Stimulated activated memory B cell treated with anti-CD40 and anti-IgM and Interleukin-4, amounts not matched to agents 10 μg/mL and 1 μg/mL and 100 μg/mL, for 72 hours (primary cell): ENCODE measurements at regions not wholly inside any gene's neighbourhood (a gene's known extent, or its start where the extent isn't known, plus 50 kb on each side); places are given as distances from the start of the nearest gene placed in this dataset.

Experiments
- ATAC-seq: fragments of 150-1000 bp; cut with Tn5 transposase; 2 replicates; pipeline ENCODE4 v1.10.0; 2021
- H3K27ac Mint-ChIP-seq: one replicate; pipeline ENCODE4 v1.8.0; 2022; ENCODE audit warnings: mild to moderate bottlenecking, mixed read lengths
- H3K27me3 Mint-ChIP-seq: one replicate; pipeline ENCODE4 v1.8.0; 2022; ENCODE audit warnings: mixed read lengths
- H3K36me3 Mint-ChIP-seq: one replicate; pipeline ENCODE4 v1.8.0; 2022; ENCODE audit warnings: mixed read lengths
- H3K4me1 Mint-ChIP-seq: one replicate; pipeline ENCODE4 v1.8.0; 2022; ENCODE audit warnings: mixed read lengths
- H3K4me3 Mint-ChIP-seq: one replicate; pipeline ENCODE4 v1.8.0; 2022; ENCODE audit warnings: mild to moderate bottlenecking, moderate library complexity, mixed read lengths
- H3K9me3 Mint-ChIP-seq: one replicate; pipeline ENCODE4 v1.8.0; 2022; ENCODE audit warnings: mixed read lengths

DNA sequence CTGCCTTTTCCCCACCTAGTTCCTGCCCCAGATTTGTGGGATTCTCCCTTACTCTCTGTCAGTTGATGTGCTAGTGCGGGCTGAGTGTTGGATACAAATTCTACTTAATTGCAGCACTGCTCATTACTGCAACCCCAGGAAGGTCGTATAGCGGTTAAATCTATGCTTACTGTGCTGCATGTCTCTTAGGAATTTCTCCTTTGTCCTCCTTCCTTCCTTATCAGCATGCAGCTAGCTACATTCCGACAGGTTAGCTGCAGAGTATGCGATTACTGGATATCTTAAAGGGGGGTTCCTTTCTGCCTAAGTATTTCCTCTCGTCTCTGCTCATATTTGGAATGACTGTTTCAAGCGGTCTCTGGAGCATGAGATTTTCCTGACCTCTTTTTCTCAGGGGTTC lies 662.8 kb downstream of the TLL1 start:
- Mint-ChIP-seq H3K4me1 (no peaks in the 10 kb centered on the region), H3K4me3 (no peak overlapping the region), H3K27ac (no peak overlapping the region), H3K9me3 (peaks cover 3% of the 10 kb centered on the region), H3K36me3 (no peaks in the 10 kb centered on the region), H3K27me3 (no peaks in the 10 kb centered on the region)
- no peak for ATAC-seq

DNA sequence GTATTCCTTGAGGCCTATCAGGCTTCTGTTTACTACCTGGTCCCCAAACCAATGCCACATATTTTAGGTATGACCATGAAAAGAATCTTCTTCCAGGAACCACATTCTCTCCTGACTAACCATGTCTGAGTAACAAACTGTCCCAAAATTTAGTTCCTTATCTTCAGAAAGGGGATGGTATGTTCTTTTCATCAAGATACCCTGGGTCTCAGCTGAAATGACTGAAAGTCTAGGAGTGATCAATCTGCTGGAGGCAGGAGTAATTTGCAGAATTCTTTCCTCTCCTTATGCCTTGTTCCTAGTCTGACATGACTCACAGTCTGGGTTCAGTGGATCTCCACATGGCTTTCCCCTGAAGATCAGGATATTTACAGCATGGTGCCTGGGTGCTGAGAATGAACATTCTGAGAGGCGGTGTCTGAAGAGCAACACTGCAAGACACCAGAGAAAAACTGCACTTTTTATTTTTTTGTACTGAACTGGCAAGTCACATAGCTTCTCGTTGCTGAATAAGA lies 665.5 kb downstream of the TLL1 start:
- no peak overlapping the region for H3K27ac Mint-ChIP-seq
- no peaks in the 10 kb centered on the region for H3K36me3 Mint-ChIP-seq
- ATAC-seq, result no peak
- no peaks in the 10 kb centered on the region for H3K9me3 Mint-ChIP-seq
- H3K4me1 Mint-ChIP-seq, result no peaks in the 10 kb centered on the region
- no peak overlapping the region for H3K4me3 Mint-ChIP-seq
- H3K27me3 Mint-ChIP-seq, result no peaks in the 10 kb centered on the region

DNA sequence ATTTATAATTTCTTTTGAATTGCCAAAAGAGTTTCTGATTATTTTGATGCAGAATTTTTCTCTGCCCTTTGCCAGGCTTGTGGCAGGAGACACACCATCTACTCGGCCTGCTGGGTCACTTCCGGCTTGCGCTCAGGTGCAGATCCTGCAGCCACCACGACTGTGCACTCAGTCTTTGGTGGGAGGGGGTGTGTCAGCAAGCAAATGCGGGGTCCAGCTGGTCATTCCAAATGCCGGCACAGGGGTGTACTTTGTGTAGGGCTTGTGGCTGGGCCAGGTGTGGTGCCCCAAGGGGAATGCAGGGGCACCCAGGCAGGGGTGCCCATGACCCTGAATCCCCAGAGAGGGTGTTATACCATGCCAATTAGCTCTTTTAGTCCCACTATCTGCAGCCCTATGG lies 673.0 kb downstream of the TLL1 start:
- Mint-ChIP-seq H3K27me3 (no peaks in the 10 kb centered on the region), H3K27ac (no peak overlapping the region), H3K36me3 (no peaks in the 10 kb centered on the region), H3K9me3 (peaks cover 5% of the 10 kb centered on the region), H3K4me3 (no peak overlapping the region), H3K4me1 (no peaks in the 10 kb centered on the region)
- ATAC-seq, result peak; percentile 36

DNA sequence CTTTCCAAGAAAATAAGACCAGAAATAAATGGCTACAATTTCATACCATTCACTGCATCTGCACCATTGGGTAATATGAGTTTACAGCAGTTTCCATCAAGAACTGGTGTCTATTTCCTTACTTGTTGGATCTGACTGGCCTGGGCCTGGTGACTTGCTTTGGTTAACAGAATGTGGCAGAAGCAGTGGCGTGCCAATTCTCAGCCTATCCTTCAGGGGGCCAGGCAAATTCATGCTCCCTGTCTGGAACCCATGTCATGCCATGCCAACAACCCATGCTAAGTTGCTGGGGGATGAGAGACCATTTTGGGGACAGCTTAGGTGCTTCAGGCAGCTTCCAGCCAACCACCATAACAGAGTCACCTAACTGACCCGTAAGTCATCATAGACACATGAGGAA lies 656.7 kb downstream of the SPOCK3 start:
- H3K27ac Mint-ChIP-seq, result no peak overlapping the region
- no peak for ATAC-seq
- no peak overlapping the region for H3K4me3 Mint-ChIP-seq
- peaks cover 3% of the 10 kb centered on the region for H3K9me3 Mint-ChIP-seq
- H3K27me3 Mint-ChIP-seq, result no peaks in the 10 kb centered on the region
- H3K4me1 Mint-ChIP-seq, result no peaks in the 10 kb centered on the region
- no peaks in the 10 kb centered on the region for H3K36me3 Mint-ChIP-seq

DNA sequence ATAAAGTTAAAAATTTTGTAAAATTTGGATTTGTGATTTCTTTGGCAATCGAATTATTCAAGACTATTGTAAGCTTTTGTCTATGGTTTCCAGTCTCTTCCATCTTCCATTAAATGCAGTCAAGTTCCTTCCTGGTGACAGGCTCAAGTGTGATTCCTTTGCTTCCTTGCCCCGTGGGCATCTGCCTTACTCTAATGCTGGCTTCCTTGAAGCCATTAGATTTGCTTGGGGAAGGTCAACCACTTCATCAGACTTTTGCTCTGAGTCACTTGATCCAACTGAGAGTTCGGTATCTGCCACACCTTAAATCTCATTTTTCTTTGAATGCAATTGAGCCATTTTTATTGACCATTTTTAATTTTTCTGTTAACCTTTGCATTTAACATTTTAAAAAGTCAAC lies 648.8 kb downstream of the SPOCK3 start:
- Mint-ChIP-seq H3K9me3 (peaks cover 3% of the 10 kb centered on the region), H3K4me3 (no peak overlapping the region), H3K36me3 (no peaks in the 10 kb centered on the region), H3K27me3 (no peaks in the 10 kb centered on the region), H3K27ac (no peak overlapping the region), H3K4me1 (no peaks in the 10 kb centered on the region)
- ATAC-seq, result no peak

DNA sequence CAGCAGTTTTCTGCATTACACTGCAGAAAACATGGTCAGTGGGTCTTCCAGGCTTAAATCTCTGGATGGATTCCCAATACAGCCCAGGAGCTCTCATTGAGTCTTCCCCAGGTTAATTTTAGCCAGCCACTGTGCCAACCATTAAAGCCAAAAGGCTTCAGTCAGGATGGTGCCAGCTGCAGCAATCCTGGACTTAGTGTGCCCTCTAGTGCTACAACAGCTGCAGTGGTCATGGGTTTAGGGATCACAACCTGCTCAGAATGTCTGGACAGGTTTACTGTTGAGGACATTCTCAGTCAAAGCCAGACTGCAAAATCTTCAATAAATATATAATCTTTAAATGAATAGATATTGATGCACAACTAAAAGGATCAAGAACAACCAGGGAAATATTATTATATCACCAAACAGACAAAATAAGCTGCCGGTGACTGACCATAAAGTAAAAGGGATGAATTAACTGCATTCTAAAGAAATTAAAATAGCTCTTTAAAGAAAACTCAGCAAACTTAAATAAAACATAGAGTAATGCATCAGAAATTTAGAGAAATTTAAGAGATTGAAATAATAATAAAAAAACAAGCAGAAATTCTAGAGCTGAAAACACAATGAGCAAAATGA lies 639.9 kb downstream of the SPOCK3 start:
- Mint-ChIP-seq H3K9me3 (peaks cover 5% of the 10 kb centered on the region), H3K4me3 (no peak overlapping the region), H3K27ac (no peak overlapping the region), H3K4me1 (no peaks in the 10 kb centered on the region), H3K36me3 (no peaks in the 10 kb centered on the region), H3K27me3 (no peaks in the 10 kb centered on the region)
- ATAC-seq, result no peak

DNA sequence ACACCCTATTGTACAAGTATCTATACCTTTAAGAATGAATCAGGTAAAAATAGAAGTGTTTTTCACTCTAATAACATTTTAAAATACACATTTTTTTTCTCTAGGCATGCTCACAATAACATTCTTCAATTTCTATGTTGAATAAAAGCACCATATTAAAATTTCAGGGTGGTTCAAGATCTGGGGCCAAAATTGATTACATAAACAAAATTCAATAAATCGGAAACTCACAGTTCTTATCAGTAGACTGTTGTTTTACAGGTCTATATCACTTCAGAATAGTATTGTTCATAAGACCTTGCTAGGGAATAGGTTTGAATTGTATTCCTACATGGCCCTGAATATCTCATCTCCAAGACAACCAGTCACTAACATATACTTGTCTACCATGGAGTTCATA lies 634.0 kb downstream of the SPOCK3 start:
- Mint-ChIP-seq H3K4me3 (no peak overlapping the region), H3K36me3 (no peaks in the 10 kb centered on the region), H3K4me1 (no peaks in the 10 kb centered on the region), H3K27me3 (no peaks in the 10 kb centered on the region), H3K27ac (no peak overlapping the region), H3K9me3 (peaks cover 3% of the 10 kb centered on the region)
- ATAC-seq, result no peak

DNA sequence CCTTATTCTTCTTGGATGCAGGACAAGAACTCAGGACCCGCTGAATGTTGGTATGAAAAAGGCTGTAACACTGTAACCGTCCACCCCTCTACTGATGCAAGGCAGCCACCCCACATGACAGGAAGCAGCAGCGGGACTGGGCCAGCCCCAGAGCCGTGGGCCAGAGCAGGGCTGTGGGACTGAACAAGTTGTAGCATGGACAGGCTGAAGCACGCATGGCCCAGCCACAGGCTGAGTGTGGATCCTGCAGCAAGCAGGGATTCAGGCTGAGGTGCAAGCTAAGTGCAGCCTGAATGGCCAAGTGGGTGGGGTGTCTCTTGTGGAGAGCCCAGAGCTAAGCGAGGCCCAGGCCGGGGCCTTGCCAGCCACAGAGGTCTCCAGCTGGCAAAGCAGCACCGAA lies 632.2 kb downstream of the SPOCK3 start:
- Mint-ChIP-seq H3K9me3 (peaks cover 3% of the 10 kb centered on the region), H3K27me3 (no peaks in the 10 kb centered on the region), H3K27ac (no peak overlapping the region), H3K4me3 (no peak overlapping the region), H3K36me3 (no peaks in the 10 kb centered on the region), H3K4me1 (no peaks in the 10 kb centered on the region)
- no peak for ATAC-seq

DNA sequence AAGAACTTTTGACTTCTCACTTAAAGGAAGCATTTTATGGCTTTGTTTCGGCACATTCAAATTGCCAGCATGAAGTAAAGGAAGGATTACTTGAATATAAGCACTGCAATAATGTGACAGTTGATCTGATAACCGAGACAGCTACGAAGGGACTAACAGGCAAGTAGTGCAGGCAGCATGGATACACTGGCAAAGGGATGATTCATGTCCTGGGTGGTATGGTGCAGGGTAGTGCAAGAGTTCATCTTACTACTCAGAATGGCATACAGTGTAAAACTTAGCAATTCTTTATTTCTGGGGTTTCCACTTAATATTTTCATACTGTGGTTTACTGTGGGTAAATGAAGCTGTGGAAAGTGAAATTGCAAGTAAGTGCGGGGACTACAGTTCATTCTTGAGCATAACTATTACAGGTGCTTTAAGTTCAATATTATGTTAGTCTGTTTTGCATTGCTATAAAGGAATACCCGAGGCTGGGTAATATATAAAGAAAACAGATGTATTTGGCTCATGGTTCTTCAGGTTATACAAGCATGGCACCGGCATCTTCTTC lies 611.8 kb downstream of the SPOCK3 start:
- no peak for ATAC-seq
- Mint-ChIP-seq H3K4me3 (no peak overlapping the region), H3K27ac (no peak overlapping the region), H3K9me3 (peaks cover 2% of the 10 kb centered on the region), H3K36me3 (no peaks in the 10 kb centered on the region), H3K4me1 (no peaks in the 10 kb centered on the region), H3K27me3 (no peaks in the 10 kb centered on the region)

DNA sequence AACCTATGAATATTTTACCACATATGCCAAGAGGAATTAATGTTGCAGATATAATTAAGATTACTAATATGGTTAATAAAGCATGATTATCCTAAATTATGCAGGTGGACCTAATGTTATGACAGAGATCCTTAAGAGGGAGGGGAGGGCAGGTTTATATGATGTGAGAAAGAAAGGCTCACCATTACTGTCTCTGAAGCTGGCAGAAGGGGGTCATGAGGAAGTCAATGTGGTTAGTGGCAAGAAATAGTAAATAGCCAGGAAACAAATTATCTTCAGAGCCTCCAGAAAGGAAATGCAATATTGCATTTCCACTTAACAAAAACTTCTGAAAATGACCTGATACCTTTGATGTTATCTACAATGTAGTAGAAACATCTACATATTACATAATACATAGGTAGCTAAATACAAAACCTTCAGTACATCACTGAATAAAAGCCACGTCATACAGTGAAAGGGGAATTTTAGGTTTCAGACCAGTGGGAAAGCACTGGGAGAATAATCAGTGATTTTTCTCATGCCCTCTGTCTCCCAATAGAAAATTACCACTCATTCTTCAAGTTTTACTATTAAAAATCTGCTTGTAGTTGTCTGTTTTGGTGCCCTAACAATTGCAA lies 609.2 kb downstream of the SPOCK3 start:
- no peak for ATAC-seq
- H3K27ac Mint-ChIP-seq, result no peak overlapping the region
- H3K36me3 Mint-ChIP-seq, result no peaks in the 10 kb centered on the region
- H3K27me3 Mint-ChIP-seq, result no peaks in the 10 kb centered on the region
- H3K4me1 Mint-ChIP-seq, result no peaks in the 10 kb centered on the region
- no peaks in the 10 kb centered on the region for H3K9me3 Mint-ChIP-seq
- no peak overlapping the region for H3K4me3 Mint-ChIP-seq

DNA sequence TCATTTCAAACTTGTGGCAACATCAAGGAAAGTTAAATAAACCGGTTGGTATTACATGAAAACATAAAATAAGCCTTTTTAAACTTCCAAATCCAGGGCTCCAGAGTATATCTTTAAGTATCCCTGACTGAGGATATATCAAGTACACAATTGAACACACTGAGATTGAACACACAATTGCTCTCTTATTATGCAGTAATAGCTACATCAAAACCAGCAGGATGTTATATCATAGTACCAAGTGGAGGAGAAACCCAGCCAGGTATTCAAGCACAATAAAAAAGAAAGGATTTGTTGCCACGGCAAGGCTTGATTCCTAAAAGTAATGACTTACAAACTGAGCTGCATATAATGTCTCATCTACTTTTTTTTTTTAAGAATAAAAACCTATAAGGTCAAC lies 605.8 kb downstream of the SPOCK3 start:
- no peak overlapping the region for H3K27ac Mint-ChIP-seq
- no peaks in the 10 kb centered on the region for H3K27me3 Mint-ChIP-seq
- H3K9me3 Mint-ChIP-seq, result no peaks in the 10 kb centered on the region
- no peaks in the 10 kb centered on the region for H3K36me3 Mint-ChIP-seq
- no peak for ATAC-seq
- no peaks in the 10 kb centered on the region for H3K4me1 Mint-ChIP-seq
- H3K4me3 Mint-ChIP-seq, result no peak overlapping the region

DNA sequence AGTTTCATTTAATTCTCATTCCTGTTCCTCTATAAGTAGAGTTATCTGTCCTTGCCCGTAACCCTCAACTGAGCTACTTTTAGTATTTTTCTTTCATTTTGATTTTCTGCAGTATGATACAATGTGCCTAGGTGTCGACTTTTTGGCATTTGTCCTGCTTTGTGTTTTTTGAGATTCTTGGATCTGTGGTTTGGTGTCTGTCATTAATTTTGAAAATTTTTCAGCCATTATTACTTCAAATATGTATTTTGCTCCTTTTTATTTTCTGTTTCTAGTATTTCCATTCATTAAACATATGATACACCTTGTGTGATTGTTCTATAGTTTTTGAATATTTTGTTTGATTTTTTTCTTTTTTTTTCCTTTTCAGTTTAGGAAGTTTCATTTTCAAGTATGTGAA lies 598.9 kb downstream of the SPOCK3 start:
- Mint-ChIP-seq H3K4me3 (no peak overlapping the region), H3K36me3 (no peaks in the 10 kb centered on the region), H3K4me1 (no peaks in the 10 kb centered on the region), H3K27ac (no peak overlapping the region), H3K9me3 (peaks cover 3% of the 10 kb centered on the region), H3K27me3 (no peaks in the 10 kb centered on the region)
- ATAC-seq, result no peak

DNA sequence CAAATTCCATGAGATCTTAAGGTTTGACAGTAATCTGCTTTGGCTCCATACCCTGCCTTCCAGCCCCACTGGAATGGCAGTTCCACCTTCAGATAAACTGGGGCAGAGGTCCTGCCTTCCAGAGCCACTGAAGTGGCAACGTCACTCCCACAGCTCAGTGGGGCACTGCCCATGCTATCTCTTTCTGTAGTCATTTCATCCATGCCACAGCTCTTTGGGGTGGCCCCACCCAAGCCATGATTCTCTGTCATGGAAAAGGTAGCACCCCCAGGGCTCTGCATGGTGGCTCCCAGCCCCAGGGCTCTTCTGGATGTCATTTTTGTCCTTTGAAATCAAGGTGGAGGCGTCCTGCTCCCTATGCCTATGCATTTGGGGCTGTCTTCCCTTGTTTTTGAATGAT lies 596.5 kb downstream of the SPOCK3 start:
- no peak overlapping the region for H3K27ac Mint-ChIP-seq
- H3K4me1 Mint-ChIP-seq, result no peaks in the 10 kb centered on the region
- ATAC-seq, result no peak
- H3K4me3 Mint-ChIP-seq, result no peak overlapping the region
- H3K36me3 Mint-ChIP-seq, result no peaks in the 10 kb centered on the region
- H3K27me3 Mint-ChIP-seq, result no peaks in the 10 kb centered on the region
- H3K9me3 Mint-ChIP-seq, result peaks cover 3% of the 10 kb centered on the region

DNA sequence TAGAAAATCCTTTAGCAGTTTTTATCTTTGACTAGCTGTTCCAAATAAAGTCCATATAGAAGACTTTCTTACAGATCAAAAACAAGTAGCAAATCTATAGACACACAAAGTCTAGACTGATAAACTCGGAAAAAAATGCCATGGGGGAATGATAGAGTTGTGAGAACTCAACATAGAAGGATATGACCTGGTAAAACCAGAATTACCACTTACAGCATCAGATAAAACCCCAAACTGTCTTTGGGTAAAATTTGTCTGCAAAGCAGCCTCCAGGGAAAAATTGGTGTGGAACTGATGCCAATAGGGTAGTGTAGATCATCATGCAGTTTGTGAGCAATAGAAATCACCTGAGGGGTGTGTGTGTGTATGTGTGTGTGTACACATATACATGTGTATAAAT lies 579.1 kb downstream of the SPOCK3 start:
- no peaks in the 10 kb centered on the region for H3K4me1 Mint-ChIP-seq
- no peaks in the 10 kb centered on the region for H3K36me3 Mint-ChIP-seq
- H3K27ac Mint-ChIP-seq, result no peak overlapping the region
- no peak for ATAC-seq
- no peaks in the 10 kb centered on the region for H3K27me3 Mint-ChIP-seq
- no peak overlapping the region for H3K4me3 Mint-ChIP-seq
- no peaks in the 10 kb centered on the region for H3K9me3 Mint-ChIP-seq

DNA sequence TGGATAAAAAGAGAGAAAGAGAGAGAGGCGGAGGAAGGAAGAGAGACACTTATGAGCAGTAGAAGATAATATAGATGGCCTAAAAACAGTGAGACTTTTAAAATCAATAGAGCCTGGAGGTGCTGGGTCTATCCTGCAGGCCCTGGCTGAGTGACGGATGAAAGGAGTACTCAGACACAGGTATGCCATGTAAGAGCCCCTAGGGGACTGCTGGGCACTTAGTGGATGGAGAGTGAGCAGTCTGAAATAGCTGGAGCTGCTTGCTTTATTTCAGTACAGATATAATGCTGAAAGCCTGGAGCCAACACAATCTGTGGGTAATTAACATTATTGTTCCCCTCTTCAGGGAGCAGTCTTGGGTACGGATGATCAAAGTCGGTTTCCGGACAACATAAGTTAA lies 578.6 kb downstream of the SPOCK3 start:
- Mint-ChIP-seq H3K4me1 (no peaks in the 10 kb centered on the region), H3K36me3 (no peaks in the 10 kb centered on the region), H3K27ac (no peak overlapping the region), H3K27me3 (no peaks in the 10 kb centered on the region), H3K4me3 (no peak overlapping the region), H3K9me3 (no peaks in the 10 kb centered on the region)
- no peak for ATAC-seq

DNA sequence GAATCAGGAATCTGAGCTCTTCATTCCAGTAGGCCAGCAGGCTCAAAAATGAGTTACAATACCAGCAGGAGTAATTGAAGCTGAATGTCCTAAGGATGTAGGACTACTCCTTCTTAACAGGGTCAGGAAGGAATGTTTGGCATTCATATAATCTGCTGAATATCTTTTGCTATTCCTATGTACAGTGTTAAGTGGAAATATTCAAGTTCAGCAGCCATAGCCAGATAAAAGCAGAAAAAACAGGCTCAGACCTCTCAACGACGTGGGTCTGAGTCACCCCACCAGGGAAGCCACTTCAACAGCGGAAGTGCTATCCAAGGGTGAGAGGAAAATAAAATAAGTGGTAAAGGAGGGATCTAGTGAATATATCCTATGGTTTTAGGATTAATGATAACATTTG lies 577.0 kb downstream of the SPOCK3 start:
- no peak overlapping the region for H3K4me3 Mint-ChIP-seq
- no peaks in the 10 kb centered on the region for H3K9me3 Mint-ChIP-seq
- no peaks in the 10 kb centered on the region for H3K27me3 Mint-ChIP-seq
- H3K36me3 Mint-ChIP-seq, result no peaks in the 10 kb centered on the region
- no peak for ATAC-seq
- H3K4me1 Mint-ChIP-seq, result no peaks in the 10 kb centered on the region
- no peak overlapping the region for H3K27ac Mint-ChIP-seq
